PC-9 (cell line): ENCODE measurements at regions not wholly inside any gene's neighbourhood (a gene's known extent, or its start where the extent isn't known, plus 50 kb on each side); places are given as distances from the start of the nearest gene placed in this dataset.

Experiments used
- BruUV-seq: library from RNA; stranded (reverse); fragments of 400-500 nt; replicated peaks from 2 replicates; lab custom pipeline; 2021; lab: Mats Ljungman, UMichigan
- CTCF ChIA-PET: fragments of 300-600 bp; sonication (Branson Sonifier 250); formaldehyde crosslinking; loops from one replicate; lab custom pipeline; 2022; ENCODE audit warnings: antibody characterized with exemption; lab: Charles Lee
- POLR2A ChIA-PET: fragments of 300-600 bp; sonication (Branson Sonifier 250); formaldehyde crosslinking; loops from one replicate; lab custom pipeline; 2022; ENCODE audit warnings: antibody characterized with exemption; ENCODE audit not compliant: unreplicated experiment; lab: Charles Lee
- DNase-seq, 2 experiments: peaks; one replicate each; pipeline versions ENCODE4 v3.0.0 to v3.0.0-alpha.2; 2015 to 2022; ENCODE audit warnings: mixed read lengths in 1 of 2
- H2AFZ ChIP-seq: fragments of 200-600 bp; sonication (generic); 2 replicates; pipeline ENCODE4 v1.8.1; 2017; ENCODE audit warnings: antibody characterized with exemption
- H3F3A ChIP-seq: fragments of 200-600 bp; sonication (generic); 2 replicates; pipeline ENCODE4 v1.8.1; 2017; ENCODE audit warnings: antibody characterized with exemption, mild to moderate bottlenecking, low read depth; ENCODE audit not compliant: insufficient read depth
- H3K27ac ChIP-seq: fragments of 200-600 bp; sonication (generic); 2 replicates; pipeline ENCODE4 v1.6.1; 2016; ENCODE audit warnings: mixed run types
- H3K27me3 ChIP-seq: fragments of 200-600 bp; sonication (generic); 2 replicates; pipeline ENCODE4 v1.6.1; 2016; ENCODE audit warnings: low read depth, mixed run types; ENCODE audit not compliant: insufficient read depth
- H3K36me3 ChIP-seq: fragments of 200-600 bp; sonication (generic); 2 replicates; pipeline ENCODE4 v1.6.1; 2016; ENCODE audit warnings: low read depth, mixed run types
- H3K4me1 ChIP-seq: fragments of 200-600 bp; sonication (generic); replicated peaks from 2 replicates; pipeline ENCODE4 v1.6.1; 2016; ENCODE audit warnings: mixed run types; ENCODE audit not compliant: insufficient read depth
- H3K4me2 ChIP-seq: fragments of 200-600 bp; sonication (generic); 2 replicates; pipeline ENCODE4 v1.6.1; 2017; ENCODE audit warnings: mixed run types
- H3K4me3 ChIP-seq: fragments of 200-600 bp; sonication (generic); 2 replicates; pipeline ENCODE4 v1.6.1; 2016; ENCODE audit warnings: mixed run types
- H3K79me2 ChIP-seq: fragments of 200-600 bp; sonication (generic); 2 replicates; pipeline ENCODE4 v1.6.1; 2017; ENCODE audit warnings: low read depth, mixed run types
- H3K9me2 ChIP-seq: fragments of 200-600 bp; sonication (generic); 2 replicates; pipeline ENCODE4 v1.8.1; 2017; ENCODE audit warnings: mild to moderate bottlenecking; ENCODE audit not compliant: insufficient read depth
- H3K9me3 ChIP-seq: fragments of 200-600 bp; sonication (generic); 2 replicates; pipeline ENCODE4 v1.8.1; 2016; ENCODE audit warnings: low read depth; ENCODE audit not compliant: insufficient read depth
- H4K20me1 ChIP-seq: fragments of 200-600 bp; sonication (generic); 2 replicates; pipeline ENCODE4 v1.8.1; 2017; ENCODE audit not compliant: insufficient read depth
- EZH2 ChIP-seq: fragments of 200-600 bp; sonication (generic); IDR thresholded peaks from 2 replicates; pipeline ENCODE4 v1.8.0; 2017; ENCODE audit warnings: antibody characterized with exemption, low read depth
- intact Hi-C: fragments of 100-400 bp; cut with micrococcal nuclease; formaldehyde crosslinking; loops from one replicate; pipeline ENCODE4 v1.10.0; 2022; ENCODE audit not compliant: unreplicated experiment
- TF ChIP-seq, protein P1 (sequence below): fragments of 200-600 bp; sonication (generic); conservative IDR thresholded peaks from 2 replicates; pipeline ENCODE4 v1.6.1; 2017; ENCODE audit warnings: mixed run types, antibody characterized with exemption, mild to moderate bottlenecking, moderate library complexity

DNA sequence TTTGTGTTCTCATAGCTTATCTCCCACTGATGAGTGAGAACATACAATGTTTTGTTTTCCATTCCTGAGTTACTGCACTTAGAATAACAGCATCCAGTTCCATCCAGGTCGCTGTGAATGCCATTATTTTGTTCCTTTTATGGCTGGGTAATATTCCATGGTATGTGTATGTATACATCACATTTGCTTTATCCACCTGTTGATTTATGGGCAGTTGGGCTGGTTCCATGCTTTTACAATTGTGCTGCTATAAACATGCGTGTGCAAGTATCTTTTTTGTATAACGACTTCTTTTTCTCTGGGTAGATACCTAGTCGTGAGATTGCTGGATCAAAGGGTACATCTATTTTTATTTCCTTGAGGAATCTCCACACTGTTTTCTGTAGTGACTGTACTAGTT lies 74.8 kb downstream of the ZNF280B start:
- Histone ChIP-seq H3K4me3 (no peak overlapping the region), H3K36me3 (no peaks in the 10 kb centered on the region), H3K27ac (no peak overlapping the region), H2AFZ (no peak overlapping the region), H3K4me1 (no peaks in the 10 kb centered on the region), H3F3A (no peaks in the 10 kb centered on the region), H3K9me2 (no peaks in the 10 kb centered on the region), H4K20me1 (no peaks in the 10 kb centered on the region), H3K79me2 (no peaks in the 10 kb centered on the region), H3K4me2 (no peak overlapping the region), H3K9me3 (no peaks in the 10 kb centered on the region), H3K27me3 (peaks cover 15% of the 10 kb centered on the region; the same call in 1 of the 2 replicates)
- intact Hi-C loops, result no loop called here
- DNase-seq, result no peak
- BruUV-seq, result no TSS peak
- POLR2A ChIA-PET, result no interaction called here
- TF ChIP-seq, protein P1, sequence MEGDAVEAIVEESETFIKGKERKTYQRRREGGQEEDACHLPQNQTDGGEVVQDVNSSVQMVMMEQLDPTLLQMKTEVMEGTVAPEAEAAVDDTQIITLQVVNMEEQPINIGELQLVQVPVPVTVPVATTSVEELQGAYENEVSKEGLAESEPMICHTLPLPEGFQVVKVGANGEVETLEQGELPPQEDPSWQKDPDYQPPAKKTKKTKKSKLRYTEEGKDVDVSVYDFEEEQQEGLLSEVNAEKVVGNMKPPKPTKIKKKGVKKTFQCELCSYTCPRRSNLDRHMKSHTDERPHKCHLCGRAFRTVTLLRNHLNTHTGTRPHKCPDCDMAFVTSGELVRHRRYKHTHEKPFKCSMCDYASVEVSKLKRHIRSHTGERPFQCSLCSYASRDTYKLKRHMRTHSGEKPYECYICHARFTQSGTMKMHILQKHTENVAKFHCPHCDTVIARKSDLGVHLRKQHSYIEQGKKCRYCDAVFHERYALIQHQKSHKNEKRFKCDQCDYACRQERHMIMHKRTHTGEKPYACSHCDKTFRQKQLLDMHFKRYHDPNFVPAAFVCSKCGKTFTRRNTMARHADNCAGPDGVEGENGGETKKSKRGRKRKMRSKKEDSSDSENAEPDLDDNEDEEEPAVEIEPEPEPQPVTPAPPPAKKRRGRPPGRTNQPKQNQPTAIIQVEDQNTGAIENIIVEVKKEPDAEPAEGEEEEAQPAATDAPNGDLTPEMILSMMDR, result no peak
- no peak for TF ChIP-seq EZH2
- CTCF ChIA-PET, result interaction anchor here (0.6 kb wide), 1 partner anchor 130 kb away, joined by 3 read pairs; no protein-coding TSS in a partner anchor
